ENCODE measurements at regions not wholly inside any gene's neighbourhood (a gene's known extent, or its start where the extent isn't known, plus 50 kb on each side); places are given as distances from the start of the nearest gene placed in this dataset.

DNA sequence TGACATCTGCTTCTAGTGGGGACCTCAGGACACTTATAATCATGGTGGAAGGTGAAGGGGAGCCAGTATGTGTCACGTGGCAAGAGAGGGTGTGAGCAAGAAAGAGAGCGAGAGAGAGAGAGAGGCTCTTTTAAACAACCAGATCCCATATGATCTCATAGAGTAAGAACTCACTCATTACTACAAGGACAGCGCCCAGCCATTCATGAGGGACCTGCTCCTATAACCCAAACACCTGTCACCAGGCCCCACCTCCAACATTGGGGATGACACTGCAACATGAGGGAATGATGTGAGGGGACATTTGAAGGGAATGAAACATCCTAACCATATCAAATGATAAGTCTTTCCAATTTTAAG lies 427.5 kb downstream of the EFNA5 start:
- TF ChIP-seq, protein P1, sequence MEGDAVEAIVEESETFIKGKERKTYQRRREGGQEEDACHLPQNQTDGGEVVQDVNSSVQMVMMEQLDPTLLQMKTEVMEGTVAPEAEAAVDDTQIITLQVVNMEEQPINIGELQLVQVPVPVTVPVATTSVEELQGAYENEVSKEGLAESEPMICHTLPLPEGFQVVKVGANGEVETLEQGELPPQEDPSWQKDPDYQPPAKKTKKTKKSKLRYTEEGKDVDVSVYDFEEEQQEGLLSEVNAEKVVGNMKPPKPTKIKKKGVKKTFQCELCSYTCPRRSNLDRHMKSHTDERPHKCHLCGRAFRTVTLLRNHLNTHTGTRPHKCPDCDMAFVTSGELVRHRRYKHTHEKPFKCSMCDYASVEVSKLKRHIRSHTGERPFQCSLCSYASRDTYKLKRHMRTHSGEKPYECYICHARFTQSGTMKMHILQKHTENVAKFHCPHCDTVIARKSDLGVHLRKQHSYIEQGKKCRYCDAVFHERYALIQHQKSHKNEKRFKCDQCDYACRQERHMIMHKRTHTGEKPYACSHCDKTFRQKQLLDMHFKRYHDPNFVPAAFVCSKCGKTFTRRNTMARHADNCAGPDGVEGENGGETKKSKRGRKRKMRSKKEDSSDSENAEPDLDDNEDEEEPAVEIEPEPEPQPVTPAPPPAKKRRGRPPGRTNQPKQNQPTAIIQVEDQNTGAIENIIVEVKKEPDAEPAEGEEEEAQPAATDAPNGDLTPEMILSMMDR (IDR thresholded peaks at IDR 0.05 in 4 of 5, conservative IDR thresholded peaks at IDR 0.05 in 1 of 5): no peak
- no peak for TF ChIP-seq POLR2A (IDR thresholded peaks at IDR 0.05)
